ENCODE measurements at regions not wholly inside any gene's neighbourhood (a gene's known extent, or its start where the extent isn't known, plus 50 kb on each side); places are given as distances from the start of the nearest gene placed in this dataset.

GRCh38 chr14:71694591-71695530 is 237.4 kb upstream of the RGS6 start:
- DNase-seq: no peak

- no peak for DNase-seq
These were observed 236.4 kb upstream of the RGS6 start for GRCh38 chr14:71695611-71696350.

DNA sequence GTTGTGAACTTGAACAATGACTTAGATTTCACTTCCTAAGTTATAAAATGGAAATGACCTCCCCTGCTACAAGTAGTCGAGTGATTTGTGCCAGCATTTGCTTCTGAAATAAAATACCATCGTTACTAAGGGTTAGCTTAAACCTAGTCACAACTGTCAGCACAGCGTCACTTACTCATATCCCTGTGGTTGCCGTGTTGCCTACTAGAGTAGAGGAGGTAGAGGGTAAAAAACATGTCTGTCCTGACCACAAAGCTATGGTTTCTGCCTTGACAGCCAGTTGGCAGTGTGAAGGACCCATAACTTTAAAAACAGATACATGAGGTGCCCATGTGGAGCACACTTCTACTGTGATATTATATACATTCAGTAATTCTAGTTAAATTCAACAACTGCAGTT is 234.2 kb upstream of the RGS6 start:
- no peak for DNase-seq

DNA sequence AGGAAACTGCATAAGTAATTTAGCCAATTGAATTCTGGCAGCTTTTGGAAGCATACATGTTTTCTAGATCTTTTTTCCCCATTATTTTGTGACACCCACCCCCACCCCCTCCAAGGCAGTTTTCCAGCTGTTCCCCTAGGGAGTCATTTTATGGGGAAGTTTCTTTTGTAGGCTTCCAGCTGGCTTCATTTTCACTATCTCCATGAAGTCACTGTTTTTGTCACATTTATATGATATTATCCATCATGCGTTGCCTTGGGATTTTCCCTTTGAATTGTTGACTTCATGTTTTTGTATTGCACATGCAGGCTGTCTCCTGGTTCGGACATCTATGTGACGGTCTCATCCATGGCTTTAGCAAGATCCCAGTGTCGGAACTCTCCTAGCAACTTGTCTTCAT is 233.6 kb upstream of the RGS6 start:
- no peak for DNase-seq

- no peak for DNase-seq
These were observed 230.2 kb upstream of the RGS6 start for GRCh38 chr14:71701990-71702389.

DNA sequence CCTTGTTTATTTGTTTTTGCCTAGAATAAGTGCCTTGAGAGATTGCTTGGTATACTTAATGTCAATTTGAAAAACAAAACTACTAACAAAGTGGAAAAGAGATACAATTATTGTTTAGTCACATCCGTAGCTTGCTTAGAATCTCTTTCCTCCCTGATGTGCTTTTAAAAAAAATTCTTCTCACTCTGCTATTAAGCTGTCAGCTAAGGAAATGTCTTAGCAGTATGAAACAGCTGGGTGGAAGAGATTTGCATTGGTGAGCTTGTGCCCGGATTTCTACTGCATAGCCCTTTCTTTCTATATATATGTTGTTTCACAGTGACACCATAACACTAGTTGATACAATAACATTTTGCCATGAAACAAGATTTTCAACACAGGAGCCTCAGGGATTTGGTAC is 229.4 kb upstream of the RGS6 start:
- DNase-seq: no peak

- DNase-seq: peak; percentile 84
These were observed 228.8 kb upstream of the RGS6 start for GRCh38 chr14:71703477-71703876.

GRCh38 chr14:71704210-71704609 is 228.0 kb upstream of the RGS6 start:
- no peak for DNase-seq

DNA sequence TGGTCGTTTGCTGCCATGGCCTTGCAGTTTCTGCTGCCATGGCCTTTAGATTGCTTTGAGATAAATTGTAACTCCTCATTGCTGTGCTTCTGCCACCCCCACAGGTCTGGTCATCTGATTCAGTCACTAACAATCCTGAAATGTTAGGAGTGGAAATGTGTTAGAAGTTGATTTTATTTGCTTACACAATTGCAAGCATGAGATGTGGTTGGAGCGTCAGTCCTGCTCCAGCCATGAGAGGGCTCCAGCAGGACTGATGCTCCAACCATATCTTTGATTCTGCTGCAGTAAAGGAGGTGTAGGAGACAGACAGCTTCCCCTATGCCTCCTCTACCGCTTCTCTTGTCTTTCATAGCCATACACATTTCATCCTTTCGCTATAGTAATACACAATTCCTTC is 226.8 kb upstream of the RGS6 start:
- DNase-seq: no peak

DNA sequence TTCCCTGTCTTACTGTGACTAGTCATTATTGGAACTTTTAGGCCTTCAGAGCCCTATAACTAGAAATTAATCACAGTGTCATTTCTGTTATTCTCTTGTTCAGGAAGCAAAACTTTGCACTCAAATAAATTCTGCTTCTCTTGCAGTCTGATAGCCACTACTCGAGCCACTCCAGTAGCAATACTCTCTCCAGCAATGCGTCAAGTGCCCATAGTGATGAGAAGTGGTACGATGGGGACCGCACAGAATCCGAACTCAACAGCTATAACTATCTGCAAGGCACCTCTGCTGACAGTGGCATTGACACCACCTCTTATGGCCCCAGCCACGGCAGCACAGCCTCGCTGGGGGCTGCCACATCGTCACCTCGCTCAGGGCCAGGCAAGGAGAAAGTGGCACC is 223.2 kb upstream of the RGS6 start:
- no peak for DNase-seq

GRCh38 chr14:71709987-71710386 is 222.2 kb upstream of the RGS6 start:
- DNase-seq: no peak

- DNase-seq: no peak
These were observed 221.1 kb upstream of the RGS6 start for GRCh38 chr14:71711125-71711524.

DNA sequence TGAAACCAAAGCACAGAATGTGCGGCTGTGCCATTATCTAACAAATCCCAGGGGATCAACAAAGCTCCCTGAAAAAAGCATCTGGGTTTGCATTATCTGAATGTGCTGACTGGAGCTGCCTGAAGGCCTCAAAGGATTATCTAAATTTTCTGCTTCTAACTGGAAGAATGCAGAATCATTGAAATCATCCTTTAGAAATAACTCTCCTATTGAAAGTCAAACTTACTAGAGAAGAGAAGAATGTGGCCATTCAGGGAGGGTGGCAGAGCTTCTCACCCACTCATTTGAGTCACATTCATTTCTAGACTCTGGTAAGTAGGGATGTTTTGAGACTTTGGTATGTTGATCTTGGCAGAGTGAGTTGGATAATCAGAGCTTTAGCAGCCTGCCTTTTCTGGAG is 220.6 kb upstream of the RGS6 start:
- no peak for DNase-seq

- no peak for DNase-seq
These were observed 219.8 kb upstream of the RGS6 start for GRCh38 chr14:71712478-71712877.

DNA sequence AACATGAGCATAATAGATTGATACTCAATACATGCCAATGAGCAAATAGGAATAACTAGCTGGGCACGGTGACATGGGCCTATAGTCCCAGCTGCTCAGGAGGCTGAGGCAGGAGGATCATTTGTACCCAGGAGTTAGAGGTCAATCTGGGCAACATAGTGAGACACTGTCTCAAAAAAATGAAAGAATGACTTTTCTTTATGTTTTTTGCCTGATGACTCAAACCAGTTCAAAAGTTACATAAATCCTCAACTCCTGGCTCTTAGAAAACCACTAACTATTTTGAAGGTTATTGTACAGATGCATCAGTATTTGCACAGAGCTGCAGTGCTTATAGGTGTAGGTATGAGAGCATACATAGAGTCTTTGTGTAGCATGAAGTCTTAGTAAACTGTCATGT is 219.2 kb upstream of the RGS6 start:
- DNase-seq: no peak

DNA sequence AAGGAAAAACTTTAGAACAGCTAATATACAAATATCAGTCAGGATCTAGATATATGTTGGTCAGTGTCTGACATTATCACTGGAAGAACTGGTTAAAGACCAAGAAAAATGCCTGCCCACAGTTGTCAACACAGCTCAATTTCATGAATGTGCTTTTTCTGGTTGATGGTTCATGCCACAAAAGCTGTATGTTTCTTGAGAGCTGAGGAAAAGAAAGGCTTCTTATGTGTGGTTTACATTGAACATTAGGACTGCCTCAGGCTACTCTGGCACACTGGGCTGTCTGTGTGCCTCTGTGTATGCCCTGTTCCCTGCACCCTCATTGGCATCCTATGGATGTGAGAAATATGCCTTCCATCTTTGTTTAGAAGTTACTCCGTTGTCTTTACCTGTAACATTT is 218.8 kb upstream of the RGS6 start:
- no peak for DNase-seq

DNA sequence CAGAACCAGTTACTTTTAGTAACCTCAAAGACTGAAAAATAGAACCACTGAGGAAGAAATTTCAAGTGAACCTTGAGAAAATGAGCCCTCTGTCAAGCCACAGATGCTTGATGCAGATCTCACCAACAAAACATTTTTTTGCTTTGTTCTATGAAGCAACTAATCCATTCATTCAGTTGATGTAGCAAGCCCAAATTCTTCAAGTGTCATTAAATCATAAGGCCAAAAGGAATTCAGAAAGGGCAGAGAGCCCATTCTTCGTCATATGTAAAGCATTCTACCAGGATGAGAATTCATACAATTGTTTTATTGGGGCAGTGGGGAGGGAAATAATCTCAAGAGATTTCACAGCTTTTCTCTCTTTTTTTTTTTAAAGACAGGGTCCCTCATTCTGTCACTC is 218.0 kb upstream of the RGS6 start:
- no peak for DNase-seq

GRCh38 chr14:71716041-71716772 is 216.0 kb upstream of the RGS6 start:
- no peak for DNase-seq

DNA sequence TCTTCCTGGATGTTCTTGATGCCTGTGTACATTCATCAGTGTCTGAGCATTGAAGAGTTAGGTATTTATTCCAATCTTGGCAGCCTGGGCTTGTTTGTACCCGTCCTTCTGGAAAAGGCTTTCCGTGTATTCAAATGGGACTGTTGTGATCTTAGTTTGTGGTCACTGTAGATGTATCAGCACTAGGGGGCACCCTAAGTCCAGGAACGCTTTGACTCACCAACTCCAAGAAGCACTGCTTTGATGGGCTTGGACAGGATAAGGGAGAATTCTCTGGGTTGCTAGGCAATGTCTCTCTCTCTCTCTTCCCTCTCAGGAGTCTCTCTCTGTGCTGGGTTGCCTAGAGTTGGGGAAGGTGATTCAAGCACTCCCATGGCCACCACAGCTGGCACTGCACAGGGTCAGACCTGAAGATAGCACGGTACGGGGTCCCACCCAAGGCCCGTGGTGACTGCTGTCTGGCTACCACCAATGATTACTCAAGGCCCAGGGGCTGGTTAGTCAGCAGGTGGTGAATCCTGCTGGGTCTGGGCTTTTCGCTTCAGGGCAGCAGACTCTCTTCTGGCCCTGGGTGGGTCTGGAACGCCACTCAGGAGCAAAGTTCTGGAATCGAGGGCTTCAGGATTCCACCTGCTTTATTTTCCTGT is 211.1 kb upstream of the RGS6 start:
- peak; percentile 54 for DNase-seq

- DNase-seq: no peak
These were observed 210.4 kb upstream of the RGS6 start for GRCh38 chr14:71721791-71722190.

- DNase-seq: no peak
These were observed 209.3 kb upstream of the RGS6 start for GRCh38 chr14:71722885-71723284.

DNA sequence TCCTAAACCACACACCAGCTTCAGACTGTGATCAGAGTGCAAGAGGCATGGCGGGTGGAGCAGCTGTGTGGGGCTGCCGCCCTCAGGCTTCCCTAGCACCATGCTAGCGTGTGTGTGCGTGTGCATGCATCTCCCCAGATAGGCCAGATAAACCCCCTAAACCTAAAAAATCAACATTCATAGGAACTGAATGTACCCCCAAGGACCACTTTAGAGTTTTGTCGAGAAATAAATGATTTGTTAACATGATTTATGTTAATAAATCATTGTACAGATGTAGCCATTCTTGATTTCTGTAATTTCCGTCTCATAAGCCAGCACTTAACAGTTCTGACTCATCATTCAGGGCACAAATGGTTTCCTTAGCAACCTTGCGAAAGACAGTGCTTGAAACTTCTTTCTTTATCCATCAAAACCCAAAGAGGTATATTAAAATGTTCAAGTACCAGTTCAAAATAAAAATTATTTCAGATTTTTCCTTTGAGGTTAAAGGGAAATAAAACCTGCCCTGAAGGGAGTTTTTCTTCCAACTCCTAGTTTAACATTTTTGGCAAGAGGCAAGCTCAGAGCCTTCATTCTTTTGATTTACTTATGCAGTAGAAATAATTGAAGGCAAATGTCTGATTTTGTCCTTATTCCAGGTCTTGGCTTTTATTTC is 206.2 kb upstream of the RGS6 start:
- no peak for DNase-seq

Measured in NCI-H1694 treated with DMSO at 0.1 percent for 48 hours (cell line).